Activated CD4-positive, CD25-positive, alpha-beta regulatory T cell treated with anti-CD3 and anti-CD28 coated beads, Interleukin-2, amount 50 U/mL, for 72 hours (primary cell): ENCODE measurements at regions not wholly inside any gene's neighbourhood (a gene's known extent, or its start where the extent isn't known, plus 50 kb on each side); places are given as distances from the start of the nearest gene placed in this dataset.
"Not testable (repeated sequence)": the region's sequence is repeated elsewhere in the genome, so short reads cannot be mapped to it uniquely, and the experiment has no call there.

Source experiments
- DNase-seq: peaks from one replicate; pipeline ENCODE4 v3.0.0; 2021

DNA sequence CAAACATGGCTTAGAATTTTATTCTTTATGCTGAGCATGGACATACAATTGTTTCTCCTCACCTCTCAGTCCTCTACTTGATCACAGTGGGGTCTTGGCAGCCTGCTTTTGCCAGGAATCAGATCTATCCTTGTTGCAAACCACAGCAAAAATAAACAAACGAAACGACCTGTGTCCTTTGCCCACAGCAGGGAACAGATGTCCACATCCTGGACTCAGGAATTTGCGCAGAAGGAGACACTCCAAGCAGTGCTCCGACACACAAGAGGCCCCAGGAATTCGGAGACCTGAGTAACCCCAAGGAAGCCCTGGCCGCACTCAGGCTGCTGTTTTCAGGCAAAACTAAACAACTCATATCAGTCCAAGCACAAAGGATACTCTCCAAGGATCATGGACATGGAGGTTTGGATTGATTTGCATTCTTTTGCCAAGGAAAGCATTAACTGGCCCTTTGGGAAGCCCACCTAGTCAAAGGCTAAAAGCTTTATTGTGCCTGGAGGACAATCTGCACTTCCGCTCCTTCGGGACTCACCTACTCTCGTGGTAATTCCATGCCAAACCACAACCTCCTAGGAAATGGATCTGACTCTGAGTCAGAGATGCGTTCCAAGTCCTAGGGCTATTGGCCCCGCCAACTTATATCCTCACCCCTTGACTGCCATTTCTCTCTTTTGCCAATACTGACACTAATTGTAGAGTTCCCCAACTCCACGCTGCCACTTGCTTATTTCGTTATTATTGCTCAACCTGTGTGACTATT, 271.1 kb upstream of the CDH11 start:
- DNase-seq: no peak

DNA sequence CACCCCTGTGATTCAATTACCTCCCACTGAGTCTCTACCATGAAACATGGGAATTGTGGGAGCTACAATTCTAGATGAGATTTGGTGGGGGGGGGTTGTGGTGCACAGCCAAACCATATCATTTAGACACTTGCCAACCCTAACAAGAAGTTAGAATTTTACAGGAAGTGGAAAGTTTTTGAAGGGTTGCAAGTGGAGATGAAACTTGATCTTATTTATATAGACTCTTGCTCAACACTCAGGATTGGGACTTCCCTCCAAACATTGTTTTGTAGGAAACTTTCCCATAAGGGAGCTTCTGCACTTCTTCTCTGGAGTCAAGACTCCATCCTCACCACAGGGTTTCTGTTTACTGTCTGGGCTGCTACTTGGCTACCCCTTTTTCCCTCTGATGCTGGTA, 266.7 kb upstream of the CDH11 start:
- DNase-seq: no peak

DNA sequence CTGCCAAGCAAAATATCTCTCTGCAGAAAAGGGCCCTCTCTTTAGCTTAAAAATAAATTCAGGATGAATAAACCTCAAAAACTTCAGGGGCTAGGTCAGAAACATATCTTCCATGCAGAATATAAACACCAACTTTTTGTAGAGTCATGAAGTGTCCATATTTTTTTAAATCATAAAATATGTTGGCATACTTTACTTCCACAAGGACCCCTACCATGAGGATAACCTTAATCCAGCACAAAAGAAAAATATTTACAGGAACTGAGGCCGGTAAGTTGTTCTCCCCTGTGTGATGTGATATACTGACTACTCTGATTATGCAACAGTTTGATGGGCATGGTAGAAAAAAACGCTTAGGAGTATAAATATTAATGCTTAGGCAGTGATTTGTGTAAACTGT, 264.8 kb upstream of the CDH11 start:
- no peak for DNase-seq

DNA sequence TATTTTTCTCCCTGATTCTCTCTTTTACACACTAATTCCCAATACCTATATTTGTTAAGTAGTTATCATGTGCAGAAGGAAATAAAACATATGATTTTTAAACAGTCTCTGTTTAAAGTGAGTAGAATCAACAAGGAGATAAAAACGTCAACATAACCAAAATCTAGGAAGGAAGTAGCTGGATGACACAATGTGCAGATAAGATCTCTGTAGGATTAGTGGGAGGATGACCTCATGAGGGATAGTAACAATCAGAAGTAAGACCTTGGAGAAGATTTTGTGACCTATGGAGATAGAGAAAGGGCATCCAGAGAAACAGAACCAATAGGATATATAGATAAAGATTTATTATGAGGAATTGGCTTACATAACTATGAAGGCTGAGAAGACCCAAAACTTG, 262.6 kb upstream of the CDH11 start:
- no peak for DNase-seq

DNA sequence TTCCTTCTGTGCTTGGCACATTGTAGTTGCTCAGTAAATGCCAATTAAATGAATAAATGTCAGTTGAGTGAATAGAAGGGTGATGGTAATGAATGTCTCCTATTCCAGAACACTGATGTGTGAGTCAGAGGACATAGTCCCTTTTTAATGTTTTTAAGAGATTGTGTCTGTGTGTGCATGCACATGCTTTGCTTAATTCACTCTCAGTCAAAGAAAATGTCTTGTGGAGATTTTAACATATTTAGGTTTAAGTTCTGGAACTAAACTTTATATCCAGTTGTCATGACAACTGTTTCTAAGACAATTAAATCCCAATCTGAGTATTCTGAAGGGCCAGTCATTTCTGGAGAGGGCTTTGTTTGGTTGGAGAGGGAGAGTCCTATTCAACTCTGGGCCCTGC, 255.3 kb upstream of the CDH11 start:
- no peak for DNase-seq

DNA sequence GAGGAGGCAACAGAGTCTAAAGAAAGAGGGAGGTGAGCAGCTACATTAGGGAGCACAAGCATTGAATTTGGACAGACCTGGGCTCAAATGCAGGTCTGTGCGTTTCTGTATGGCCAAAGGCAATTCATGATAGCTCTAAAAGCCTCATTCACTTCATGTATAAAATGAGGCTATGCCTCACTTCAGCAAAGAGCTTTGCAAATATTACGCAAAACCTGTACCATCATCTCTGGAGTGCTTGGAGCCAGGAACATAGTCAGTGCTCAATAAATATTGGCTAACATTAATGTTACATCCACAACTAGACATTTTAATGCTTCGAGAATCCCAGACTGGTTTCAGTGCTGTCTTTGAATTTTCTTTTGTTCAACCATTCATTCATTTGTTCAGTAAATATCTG, 254.7 kb upstream of the CDH11 start:
- no peak for DNase-seq

DNA sequence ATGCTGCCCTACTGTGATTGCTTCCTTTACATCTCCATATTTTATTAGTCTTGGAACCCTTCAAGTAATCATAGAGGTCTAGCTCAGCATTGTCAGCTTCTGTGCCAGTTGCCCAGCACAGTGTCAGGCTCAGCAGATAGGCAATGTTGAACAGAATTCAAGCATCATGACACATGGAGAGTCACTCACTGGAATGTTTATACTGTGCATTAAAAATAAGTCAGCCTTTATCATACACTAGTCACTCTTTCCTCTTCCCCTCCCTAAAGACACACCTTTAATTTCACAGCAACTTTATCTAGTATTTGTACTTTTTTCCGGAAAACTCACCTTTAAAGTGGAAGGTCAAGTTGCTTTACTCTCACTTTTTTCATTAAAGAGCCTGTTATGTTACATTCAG, 253.8 kb upstream of the CDH11 start:
- no peak for DNase-seq

DNA sequence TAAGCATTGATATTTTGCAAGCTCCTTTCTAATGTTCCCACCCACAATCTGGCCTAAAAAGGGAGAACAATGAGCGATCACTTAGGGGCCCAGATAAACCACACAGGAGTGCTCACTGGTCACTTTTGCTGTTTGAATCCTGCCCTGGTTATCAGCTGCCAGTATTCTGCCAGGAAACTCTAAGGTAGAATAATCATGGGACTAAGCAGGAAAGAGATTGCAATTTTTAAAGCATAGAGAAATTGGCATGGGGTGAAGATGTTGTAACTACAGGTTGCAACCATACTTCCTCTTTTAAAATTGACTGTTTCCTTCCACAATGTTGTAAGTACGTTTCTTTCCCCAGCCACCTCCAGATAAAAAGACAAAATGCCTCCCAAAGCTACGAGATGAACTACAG, 251.2 kb upstream of the CDH11 start:
- DNase-seq: no peak

DNA sequence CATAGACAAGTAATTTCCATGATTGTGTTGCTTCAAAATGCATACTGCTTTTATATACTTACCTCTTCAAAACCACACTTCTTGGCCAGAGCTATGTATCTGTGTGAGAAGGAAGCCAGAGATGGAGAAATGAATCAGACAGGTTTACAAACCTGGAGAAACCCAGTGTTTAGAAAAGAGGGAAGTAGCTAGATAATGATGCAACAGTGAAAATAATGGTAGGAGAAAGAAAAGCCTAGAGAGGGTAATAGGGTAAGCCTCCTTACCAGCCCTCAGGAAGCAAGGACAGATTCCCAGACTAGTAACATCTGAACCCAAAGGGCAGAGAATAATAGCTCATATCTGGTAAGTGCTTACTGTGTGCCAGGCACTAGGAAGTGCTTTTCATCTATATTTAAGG, 250.3 kb upstream of the CDH11 start:
- no peak for DNase-seq

DNA sequence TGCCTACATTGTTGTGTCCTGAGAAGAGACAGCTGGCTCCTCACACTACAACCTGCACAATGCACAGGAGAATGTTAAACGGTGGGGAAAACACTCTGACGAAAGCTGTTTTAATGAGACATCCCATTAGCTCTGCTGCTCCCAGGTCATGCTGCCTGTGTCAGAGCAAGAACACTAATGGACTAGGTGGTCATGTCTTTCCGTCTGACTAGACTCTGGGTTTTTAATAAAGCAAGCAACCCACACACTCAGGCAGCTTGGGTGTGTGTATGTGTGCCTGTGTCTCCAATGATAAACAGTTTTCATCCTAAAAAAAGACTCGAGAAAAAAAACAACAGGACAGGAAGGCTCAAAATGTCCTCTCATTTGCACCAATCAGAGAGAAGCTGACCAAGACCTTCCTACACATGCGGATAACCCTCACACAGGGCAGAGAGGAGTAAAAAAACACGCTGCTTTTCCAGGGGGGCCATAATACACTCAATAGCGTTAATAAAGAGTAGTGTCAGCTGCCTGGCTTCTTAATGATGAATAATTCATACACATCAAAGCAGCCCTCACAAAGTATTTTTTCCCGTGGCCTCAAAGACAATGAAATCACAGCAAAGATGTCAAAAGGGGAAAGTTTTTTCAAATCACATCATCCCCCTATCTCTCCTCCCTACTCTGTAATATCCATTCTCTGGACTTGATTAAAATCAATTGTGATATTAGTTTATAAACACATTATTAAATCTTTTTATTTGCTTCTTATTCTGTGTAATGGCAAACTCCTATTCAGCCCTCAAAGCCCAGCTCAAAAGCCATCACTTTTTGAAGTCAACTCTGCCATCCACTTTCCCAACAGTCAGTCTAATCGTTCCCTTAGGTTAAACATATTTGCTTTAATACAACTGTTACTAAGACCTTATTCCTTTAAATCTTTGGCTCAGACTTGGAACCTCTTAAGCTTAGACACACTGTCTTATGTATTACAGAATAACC, 244.2 kb upstream of the CDH11 start:
- no peak for DNase-seq

DNA sequence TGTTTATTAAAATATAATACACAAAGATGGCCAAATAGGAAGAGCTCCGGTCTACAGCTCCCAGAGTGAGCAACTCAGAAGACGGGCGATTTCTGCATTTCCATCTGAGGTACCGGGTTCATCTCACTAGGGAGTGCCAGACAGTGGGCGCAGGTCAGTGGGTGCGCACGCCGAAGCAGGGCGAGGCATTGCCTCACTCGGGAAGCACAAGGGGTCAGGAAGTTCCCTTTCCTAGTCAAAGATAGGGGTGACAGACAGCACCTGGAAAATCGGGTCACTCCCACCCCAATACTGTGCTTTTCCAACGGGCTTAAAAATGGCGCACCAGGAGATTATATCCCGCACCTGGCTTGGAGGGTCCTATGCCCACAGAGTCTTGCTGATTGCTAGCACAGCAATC, 234.9 kb upstream of the CDH11 start:
- not testable (repeated sequence) for DNase-seq

DNA sequence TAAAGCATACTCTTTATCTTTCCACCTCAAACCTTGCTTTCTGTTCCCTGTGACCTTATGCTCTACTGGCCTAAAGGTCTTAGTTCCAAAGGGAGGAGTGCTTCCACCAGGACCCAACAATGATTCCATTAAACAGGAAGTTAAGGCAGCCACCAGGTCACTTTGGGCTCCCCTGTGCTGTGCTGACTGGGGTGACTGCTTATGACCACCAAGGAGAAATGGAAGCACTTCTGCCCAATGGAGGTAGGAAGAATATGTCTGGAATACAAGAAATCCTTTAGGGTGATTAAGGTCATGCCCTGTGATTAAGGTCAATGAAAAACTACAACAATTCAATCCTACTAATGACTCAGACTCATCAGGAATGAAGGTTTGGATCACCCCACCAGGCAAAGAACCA, 233.8 kb upstream of the CDH11 start:
- no peak for DNase-seq

DNA sequence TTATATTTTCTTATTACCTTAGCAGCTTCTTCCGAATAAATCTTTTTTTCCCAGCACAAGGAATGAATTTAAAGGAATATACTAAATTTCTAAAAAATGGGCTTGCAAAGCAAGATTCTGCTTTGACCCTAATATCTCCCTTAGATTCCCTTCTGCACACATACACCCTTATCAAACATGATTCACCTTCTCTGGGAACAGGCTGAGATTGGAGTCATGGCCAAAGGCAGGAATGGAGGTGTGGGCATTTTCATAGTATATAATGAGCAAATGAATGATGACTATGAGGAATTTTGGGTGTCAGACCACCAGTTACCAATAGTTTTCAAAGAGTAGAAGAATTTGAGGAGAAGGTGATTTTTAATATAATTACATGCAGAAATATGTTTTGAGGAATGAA, 231.3 kb upstream of the CDH11 start:
- no peak for DNase-seq

DNA sequence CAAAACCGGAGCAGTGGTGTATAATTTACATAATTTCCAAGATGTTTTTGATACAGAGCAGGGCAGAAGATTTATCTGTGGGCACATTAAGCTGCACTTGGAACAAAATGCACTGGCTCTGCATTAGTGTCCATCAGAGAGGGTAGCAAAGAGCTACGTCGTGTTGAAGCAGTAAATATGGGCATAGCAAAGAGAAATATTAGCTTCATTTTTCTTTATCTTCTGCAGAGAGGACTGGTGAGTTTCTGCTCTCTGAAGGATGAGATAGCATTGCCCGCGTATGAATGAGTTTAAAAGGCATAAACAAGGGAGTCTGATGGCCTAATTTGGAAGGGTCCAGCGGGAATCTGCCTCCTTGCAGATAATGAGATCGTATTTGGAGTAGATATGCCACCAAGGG, 227.8 kb upstream of the CDH11 start:
- DNase-seq: no peak

DNA sequence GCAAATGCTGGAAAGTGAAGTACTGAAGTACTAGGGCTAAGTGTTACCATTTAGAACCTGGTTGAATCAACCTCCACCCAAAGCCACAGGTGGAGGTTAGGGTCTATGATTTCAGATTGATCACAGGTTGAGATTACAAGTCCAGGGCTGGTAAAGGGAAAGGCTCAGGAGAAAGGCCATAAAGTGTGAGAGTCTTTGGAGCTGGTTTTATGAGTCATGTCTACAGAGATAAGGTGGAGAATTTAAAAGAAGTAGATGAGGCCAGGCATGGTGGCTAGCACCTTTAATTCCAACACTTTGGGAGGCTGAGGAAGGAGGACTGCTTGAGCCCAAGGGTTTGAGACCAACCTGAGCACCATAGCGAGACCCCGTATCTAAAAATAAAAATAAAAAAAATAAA, 221.7 kb upstream of the CDH11 start:
- DNase-seq: no peak

DNA sequence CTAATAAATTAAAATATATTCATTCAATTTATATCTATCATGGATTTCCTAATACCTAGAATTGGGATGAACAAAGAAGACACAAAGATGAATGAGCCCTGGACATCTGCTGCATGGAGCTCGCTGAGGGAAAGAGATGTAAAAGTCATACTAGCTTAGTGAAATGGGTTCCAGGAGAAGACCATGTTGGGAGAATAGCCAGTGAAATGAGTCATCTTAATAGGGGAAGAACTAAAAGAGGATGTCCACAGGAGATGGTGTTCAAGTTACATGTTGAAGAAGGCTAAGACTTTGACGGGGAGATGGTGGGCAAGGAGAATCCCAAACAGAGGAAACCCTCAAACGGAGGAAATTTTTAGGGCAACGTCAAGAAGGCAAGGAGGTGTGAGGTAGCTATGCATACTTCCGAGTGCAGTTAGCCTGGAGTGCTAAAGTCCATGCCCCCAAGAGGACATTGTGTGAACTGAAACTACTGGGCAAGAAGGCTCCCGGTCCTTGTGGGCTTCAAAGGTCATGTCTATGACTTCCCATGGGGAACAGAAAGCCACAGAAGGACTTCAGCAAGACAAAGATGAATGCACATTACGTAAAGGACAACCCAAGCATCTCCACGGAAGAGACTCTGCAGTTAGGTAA, 220.5 kb upstream of the CDH11 start:
- DNase-seq: no peak

DNA sequence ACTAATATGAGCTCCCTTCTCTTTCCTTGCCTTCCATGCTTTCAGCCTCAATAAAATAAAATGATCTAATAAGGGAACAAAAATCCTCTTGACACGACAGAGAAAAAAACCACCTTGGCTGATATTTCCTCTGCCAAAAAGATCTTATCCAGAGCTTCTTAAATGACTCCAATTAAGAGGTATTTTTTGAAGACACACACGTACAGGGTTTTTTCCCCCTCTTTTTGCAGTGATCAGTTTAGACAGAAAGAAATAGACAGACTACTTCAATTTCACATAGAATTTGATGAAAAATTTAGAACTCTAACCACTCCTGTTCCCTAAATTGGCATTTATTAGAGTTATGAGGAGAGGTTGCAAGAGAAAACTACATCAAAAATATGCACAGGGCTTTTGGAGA, 217.2 kb upstream of the CDH11 start:
- DNase-seq: no peak

DNA sequence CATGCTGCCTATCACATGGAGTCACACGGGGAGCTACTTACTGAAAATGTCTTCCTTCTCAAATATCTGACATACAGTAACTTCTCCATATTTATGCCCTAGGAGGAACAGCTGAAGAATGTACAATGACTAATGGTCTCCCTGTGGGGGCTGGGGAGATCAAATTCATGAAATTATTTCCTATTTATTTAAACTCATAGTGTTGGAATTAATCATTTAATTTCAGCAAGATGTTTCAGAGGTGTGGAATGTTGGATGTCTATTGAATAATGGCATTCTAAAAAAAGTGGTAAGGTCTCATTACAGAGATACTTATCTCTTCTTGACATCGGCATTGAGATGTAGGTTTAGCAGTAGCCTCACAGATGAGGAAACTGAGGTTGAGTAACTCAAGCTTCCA, 214.3 kb upstream of the CDH11 start:
- DNase-seq: no peak

DNA sequence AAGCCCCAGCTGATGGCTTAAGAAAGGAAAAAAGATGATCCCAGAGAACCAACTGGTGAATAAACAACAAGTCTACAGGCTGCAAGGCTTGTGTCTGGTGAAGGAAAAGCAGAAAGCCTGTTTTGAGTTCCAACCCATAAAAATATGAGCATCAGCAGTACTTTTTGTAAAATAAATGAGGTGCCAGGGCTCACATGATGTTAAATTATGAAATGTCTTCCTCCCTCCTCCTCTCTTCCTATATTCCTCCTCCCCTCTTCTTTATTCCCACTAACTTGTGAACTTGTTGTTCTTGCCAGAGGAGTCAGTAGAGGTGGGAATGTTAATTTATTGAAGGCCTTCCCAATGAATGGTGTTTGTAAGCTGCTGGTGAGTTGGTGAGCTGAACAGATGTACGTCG, 212.2 kb upstream of the CDH11 start:
- no peak for DNase-seq

DNA sequence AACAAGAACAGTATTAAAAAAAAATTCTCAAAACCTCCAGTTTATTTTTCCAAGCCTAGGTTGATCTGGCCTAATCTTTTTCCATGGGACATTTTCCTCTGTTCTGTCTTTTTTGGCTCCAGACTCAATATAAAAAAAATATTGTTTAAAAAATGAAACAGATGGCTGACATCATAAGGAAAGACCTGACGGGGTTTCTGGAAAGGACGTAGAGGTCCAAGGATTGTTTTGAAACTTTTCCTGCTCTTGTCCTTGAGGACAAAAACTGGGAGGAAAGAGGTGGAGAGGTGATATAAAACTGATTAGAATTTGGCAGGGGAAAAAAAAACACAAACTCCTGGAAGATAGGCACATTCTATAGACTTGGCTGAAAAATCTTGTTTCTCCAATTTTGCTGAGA, 211.4 kb upstream of the CDH11 start:
- DNase-seq: no peak

DNA sequence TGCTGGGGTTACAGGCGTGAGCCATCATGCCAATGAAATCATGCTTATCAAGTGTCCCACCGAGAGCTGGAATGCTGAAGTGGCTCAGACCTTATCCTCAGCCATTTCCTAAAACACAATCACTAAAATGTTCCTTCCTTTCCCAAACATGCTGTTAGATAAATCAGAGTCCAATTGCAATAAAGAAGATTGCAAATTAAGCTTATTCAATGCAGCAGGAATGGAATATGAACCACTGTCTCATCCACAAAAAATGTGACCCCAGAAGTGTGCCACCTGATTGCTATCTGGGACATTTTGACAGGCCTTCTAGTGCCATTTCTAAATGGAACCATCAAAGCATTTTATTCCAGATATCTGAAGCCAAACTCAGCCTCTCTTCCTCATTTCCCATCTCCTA, 205.5 kb upstream of the CDH11 start:
- no peak for DNase-seq

DNA sequence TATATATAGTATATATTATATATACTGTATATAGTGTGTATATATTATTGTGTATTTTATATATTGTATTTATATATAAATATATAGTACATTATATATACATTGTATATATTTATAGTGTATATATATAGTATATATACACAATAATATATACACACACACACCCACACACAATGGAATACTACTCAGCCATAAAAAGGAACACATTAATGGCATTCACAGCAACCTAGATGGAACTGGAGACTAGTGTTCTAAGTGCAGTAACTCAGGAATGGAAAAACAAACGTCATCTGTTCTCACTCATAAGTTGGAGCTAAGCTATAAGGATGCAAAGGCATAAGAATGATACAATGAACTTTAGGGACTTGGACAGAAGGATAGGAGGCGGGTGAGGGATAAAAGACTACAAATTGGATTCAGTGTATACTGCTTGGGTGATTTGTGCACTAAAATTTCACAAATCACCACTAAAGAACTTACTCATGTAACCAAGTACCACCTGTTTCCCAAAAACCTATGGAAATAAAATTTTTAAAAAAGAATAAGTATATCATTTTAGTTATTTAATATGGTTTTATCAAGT, 201.9 kb upstream of the CDH11 start:
- DNase-seq: no peak

DNA sequence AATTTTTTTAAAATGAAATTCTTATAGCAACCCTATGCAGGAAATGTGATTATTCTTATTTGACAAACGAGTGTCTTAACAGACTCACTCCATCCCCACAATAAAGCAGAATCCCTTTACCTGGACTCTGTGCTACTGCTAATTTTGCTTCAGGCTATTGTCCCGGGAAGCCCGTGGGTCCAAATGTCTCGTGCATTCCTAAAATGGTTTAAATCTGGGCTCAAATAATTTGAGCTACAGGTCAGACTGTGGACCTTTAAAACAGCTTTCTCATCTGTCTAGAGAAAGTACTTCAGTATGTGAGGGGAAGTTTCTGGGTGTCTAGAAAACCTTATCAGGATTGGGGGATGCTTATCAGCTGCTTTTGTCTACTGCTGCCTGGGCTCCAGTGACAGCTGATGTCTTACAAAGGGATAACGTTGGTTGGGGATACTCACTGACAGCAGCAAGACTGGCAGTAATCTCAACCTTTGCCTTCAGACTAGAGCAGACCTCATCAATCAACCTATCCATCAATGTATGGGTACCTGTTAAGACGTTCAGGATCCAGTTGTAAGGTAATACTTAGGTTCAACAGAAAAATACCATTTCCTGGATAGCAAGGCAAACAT, 197.9 kb upstream of the CDH11 start:
- no peak for DNase-seq
